GM12878 (cell line): ENCODE measurements at regions not wholly inside any gene's neighbourhood (a gene's known extent, or its start where the extent isn't known, plus 50 kb on each side); places are given as distances from the start of the nearest gene placed in this dataset.

Experiments
- BRCA1 ChIP-seq: IDR thresholded peaks from 2 replicates; pipeline ENCODE4 v1.6.1; 2011; ENCODE audit warnings: low read depth, low read length, improper control_type of control experiment
- CBX3 ChIP-seq: fragments of 200-600 bp; sonication (generic); IDR thresholded peaks from 2 replicates; pipeline ENCODE4 v1.6.1; 2016; ENCODE audit warnings: low read depth, borderline replicate concordance
- CTCF ChIP-seq, 3 experiments: IDR thresholded peaks in 2 of 3; conservative IDR thresholded peaks in 1 of 3; 2 replicates each; pipeline ENCODE4 v1.5.1; 2011; ENCODE audit warnings: low read depth in 3 of 3, low read length in 3 of 3, mild to moderate bottlenecking in 3 of 3, control low read depth in 2 of 3, moderate library complexity in 2 of 3, inconsistent platforms in 1 of 3, mixed read lengths in 1 of 3; ENCODE audit not compliant: control insufficient read depth in 2 of 3, insufficient read depth in 1 of 3; ENCODE audit errors: extremely low read depth in 1 of 3
- ELK1 ChIP-seq: IDR thresholded peaks from 2 replicates; pipeline ENCODE4 v1.6.1; 2012; ENCODE audit warnings: low read depth, low read length, improper control_type of control experiment
- EZH2 ChIP-seq: IDR thresholded peaks from 2 replicates; pipeline ENCODE4 v1.6.1; 2012; ENCODE audit warnings: low read depth, mild to moderate bottlenecking, control low read depth, inconsistent platforms, low read length, borderline replicate concordance; ENCODE audit not compliant: control insufficient read depth
- POLR2A ChIP-seq: IDR thresholded peaks from 2 replicates; pipeline ENCODE4 v1.6.1; 2011; ENCODE audit warnings: low read depth, mild to moderate bottlenecking, low read length
- POU2F2 ChIP-seq: IDR thresholded peaks from 3 replicates; pipeline ENCODE4 v1.6.1; 2011; ENCODE audit warnings: low read depth, mild to moderate bottlenecking, low read length, borderline replicate concordance
- SMARCA5 ChIP-seq: fragments of 450-650 bp; IDR thresholded peaks from 2 replicates; pipeline ENCODE4 v1.6.1; 2017; ENCODE audit warnings: mild to moderate bottlenecking
- TAF1 ChIP-seq: IDR thresholded peaks from 2 replicates; pipeline ENCODE4 v1.6.1; 2011; ENCODE audit warnings: mild to moderate bottlenecking, low read depth, low read length, borderline replicate concordance

GRCh38 chr16:79970087-79970486 lies 369.6 kb upstream of the MAF start:
- TF ChIP-seq POU2F2 (no peak), CTCF (IDR thresholded peaks at IDR 0.05 in 2 of 3, conservative IDR thresholded peaks at IDR 0.05 in 1 of 3; ENCODE audit: control insufficient read depth in 2 of 3, extremely low read depth in 1 of 3, insufficient read depth in 1 of 3, low read depth in 3 of 3, low read length in 3 of 3) (no peak), CBX3 (no peak), ELK1 (no peak), POLR2A (no peak), SMARCA5 (no peak), TAF1 (no peak), EZH2 (no peak), BRCA1 (no peak)
